TTC549 (cell line): ENCODE measurements at regions not wholly inside any gene's neighbourhood (a gene's known extent, or its start where the extent isn't known, plus 50 kb on each side); places are given as distances from the start of the nearest gene placed in this dataset.

Source experiments
- FAIRE-seq: peaks from 2 replicates; lab custom pipeline; 2012; peaks lifted over from hg19 to GRCh38; lab: Jason Lieb, UNC

DNA sequence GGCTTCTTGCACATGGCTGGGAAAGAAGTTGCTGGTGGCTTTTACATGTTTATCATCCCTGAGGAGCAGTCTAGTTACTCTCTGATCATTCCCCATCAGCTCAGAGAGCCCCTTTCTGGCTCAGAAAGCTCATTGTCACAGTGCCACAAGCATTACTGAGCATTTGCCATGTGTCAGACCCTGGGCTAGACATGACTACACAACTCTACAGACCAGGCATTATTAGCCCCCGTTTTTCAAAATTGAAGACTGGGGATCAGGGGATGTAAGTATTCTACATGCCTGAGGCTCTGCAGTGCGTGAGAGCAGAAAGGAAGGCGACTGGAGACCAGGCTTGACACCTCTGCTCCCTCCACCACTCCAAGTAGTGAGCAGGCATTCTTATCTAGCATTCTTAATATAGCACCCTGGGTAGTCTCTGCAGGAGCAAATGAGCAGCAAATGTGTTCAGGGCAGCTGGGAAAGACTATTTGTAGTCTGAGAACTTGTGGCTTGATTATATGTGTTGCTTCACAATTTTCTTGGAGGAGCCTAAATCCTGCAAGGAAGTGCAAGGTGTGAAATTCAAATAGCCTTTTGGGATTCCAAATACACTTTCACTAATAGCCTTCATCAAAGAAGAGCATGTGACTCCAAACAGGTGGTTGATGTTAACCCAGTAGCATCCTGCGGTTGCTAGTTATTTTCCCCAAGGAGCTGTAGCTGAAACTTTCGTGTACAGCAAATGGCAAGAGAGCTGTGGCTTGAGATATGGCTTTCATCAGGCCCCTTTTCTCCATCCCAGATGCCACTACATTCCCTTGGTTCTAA lies 143.2 kb downstream of the DDX1 start:
- no peak for FAIRE-seq

DNA sequence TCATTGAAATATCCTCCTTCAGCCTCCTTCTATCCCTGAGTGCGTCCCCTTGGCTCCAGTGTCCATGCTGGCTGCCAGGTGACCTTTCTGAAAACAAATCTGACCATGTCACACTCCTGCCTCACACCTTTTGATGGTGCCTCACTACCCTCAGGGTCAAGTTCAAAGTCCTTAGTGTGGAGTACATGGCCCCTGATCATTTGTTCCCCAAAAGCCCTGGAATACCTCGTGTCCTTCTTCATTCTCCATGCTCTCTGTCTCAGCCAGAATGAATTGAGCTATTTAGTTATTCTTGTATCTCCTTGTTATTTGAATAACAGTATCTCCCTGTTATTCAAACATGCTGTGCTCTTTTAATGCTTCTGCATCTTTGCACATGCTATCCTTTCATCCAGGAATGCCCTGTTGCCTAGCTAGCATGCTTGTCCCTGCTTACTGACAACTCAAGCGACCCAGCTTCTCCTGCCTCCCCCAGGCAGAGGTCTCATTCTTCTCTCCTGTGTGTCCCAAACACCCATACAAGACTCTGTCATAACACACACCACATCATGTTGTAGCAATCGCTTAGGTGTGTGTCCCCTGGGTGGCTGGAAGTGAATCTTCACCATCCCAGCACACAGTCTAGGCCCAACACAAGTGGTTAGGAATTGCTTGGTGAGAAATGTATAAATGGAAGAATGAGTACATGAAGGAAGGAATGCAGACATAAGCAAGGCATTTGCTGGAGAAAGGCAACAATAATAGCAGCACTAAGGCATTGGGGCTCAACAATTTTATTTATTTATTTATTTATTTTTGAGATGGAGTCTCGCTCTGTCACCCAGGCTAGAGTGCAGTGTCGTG lies 144.0 kb downstream of the DDX1 start:
- FAIRE-seq = no peak

DNA sequence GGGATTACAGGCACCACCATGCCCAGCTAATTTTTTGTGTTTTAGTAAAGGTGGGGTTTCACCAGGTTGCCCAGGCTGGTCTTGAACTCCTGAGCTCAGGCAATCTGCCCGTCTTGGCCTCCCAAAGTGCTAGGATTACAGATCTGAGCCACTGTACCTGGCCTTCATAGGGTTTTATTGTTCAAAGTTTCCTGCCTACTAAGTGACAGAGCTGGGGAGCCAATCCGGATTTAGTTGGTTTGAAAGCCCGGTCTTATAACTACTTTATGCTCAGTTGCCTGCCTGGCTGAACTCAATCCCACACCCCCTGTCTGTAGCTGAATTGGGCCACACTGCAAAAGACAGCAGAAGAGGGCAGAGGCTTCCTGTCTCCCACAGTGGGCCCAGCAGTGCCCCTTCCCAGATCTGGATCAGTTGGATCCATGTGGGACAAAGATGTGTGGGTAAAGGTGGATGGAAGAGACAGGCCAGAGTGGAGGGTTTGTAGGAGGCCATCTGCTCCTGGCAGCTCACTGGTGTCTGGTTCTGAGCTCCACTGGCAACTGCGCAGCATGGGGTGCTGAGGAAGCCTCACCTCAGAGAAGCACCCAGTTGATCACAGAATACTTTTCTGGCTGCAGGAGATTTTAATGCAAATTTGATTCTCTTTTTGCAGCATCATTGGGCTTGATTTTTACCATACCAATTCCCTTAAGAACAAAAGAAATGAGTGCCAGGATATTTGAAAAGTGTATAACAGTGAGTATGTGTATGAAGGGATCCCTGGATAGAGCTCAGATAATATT lies 144.9 kb downstream of the DDX1 start:
- FAIRE-seq = no peak

DNA sequence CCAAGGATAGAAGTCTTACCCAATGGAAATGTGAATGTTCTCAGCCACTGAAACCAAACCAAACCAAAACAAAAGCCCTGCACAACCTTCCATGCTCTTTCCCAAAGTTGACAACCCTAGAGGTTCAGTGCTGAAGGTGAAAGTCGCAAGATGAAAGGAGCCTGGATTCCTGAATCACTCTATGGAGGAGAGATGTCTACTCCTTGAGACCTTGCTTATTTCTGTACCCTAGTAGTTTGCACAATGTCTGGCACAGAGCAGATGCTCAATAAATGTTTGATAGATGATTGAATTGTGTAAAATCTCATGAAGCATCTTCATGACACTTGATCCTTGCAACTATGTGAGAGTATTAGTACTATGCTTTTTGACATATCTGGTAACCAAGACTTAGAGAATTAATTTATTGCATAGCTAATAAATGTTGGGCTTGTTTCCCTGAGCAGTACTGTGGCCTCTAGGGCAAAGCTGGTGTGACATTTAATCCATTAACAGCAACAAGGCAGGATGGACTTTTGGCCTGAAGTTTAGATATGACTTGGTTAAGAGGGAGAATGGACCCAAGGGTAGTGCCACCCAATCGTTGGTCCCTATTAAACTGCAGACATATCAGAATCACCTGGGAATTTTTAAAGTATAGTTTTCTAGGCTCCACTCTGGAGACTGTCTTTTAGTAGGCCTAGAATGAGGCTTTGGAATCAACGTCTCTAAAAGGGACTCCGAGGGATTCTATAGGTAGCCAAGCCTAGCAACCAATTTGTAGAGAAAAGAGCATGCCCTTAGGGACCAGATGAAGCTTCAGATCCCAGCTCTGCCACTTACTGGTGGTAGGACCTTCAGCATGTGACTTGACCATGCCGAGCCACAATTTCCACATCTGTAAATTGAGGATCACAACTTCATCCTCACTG lies 145.9 kb downstream of the DDX1 start:
- no peak for FAIRE-seq

DNA sequence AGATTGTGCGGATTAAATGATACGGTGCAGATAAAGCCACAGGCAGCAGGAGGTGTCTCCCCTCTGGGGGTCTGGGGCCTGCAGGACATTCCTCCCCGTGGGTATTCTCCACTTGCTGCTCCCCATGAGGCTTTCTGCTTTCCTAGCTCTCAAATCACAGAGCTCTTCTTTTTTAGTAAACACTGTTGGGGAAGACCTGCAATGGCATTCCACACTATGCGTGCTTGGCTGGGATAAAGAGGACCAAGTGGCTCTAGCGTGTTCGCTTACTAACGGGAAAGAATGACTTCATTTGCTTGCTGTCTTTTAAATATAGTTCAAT lies 146.5 kb downstream of the DDX1 start:
- FAIRE-seq = no peak

DNA sequence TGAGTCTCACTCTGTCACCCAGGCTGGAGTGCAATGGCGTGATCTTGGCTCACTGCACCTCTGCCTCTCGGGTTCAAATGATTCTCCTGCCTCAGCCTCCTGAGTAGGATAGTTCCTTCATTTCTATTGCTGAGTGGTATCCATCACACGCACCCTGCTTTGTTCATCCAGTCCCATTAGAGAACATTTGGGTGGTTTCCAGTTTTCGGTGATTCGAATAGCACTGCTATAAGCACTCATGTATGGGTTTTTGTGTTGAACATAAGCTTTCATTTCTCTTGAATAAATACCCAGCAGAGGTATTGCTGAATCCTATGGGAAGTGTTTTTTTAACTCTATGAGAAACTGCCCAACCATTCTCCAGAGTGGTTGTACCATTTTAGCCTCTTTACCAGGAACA lies 147.3 kb downstream of the DDX1 start:
- no peak for FAIRE-seq

DNA sequence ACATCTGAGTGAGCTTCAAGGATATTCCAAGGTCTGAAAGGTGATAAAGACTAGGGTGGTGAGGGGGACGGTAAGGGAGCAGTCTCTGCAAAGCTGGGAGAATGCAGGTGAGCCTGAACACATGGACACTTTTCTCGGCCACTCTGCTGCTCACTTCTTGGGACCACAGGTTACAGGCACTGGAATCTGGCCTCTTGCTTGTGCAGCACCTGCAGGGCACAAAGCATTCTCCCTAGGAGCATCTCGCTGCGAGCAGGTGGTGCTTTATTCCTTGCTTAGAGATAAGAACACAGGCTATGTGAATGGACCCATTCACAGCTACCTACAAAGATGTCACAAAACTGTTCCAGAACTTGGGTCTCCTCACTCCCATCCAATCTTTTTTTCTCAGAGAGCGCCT lies 153.2 kb downstream of the DDX1 start:
- FAIRE-seq = no peak

DNA sequence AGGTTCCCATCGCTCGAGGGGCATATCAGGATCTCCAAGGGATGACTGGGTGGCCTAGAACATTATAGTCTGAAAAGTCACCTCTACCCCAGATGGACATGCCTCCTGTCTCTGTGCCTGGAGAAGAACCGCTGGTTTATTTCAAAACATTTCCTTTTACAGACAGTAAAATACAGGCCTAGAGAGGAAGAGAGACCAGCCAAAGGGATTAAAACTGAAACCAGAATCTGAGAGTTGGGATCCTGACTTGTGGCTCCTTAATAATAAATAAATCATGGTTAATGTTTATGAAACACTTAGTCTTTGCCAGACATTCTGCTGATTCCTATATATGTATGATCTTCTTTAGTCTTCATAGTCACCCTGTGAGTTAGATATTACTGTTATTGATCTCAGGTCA lies 153.7 kb downstream of the DDX1 start:
- no peak for FAIRE-seq

DNA sequence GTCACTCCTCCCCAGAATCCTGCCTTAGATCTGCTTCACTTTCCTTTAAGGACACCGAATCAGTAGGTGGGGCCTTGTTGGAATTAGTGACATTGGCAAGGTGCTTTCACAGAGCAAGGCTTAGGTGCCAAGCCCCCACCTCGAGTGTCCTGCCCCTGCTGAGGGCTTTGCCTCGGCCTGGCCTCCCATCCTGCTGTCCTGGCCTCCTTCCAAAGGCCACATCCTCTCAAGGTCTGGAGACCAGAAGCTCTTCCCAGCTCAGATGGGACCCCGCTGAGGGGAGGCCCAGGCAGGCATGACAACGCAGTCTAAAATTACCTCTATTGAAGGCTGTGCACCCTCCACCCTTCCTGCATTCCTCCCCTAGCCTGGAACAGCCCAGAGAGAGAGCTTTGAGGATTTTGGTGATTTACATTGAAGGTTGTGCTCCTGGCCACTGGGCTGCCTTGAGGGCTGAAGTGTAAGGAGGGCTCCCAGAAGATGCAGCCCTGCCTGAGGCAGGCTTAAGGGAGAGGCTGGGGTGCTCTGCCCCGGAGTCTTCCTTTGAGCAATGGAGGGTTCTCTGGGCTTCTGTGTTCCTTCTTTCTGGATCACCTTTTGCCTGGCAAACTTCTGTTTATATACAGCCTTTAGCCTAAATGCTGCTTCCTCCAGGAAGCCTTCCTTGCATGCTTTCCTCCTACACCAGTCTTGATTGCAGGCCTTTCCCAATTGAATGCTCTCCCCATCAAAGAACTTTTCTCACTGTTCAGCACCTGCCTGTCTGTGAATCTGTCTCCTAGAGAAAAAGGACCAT lies 154.4 kb downstream of the DDX1 start:
- no peak for FAIRE-seq

DNA sequence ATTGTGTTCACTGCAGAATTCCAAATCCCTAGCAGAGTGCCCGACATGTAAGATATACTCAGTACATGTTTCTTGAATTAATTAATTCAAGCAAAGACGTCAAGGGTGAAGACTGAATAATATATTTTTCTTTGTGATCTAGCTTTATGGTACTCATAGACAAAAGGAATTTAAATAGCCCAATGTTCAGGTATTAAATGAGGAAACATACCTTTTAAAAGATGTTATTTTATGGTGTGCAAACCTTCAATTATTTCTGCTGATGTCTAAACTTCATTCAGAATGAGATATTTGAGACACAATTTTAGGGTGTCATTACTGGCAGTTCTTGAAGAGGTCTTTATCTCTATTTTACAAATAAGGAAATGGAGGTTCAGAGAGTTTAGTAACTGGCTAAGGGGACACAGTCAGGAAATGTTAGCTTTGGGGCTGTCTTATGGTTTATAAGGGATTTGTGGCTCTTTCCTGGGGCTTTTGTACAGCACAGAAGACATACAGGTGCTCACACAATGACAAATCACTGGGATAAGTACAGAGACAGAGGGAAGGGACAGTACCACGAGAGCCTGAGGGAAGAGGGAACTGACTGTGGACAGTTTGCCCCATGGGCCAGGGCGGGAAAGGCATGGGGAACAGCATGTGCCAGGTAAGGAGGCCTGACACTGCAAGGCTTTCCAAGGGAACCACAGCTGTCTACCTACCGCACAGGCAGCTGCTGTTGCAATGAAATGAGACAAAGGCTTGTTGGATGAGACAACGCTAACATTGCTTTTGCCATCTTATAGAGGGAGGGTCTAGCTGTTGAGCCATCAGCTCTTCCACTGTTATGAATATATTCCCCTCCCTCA lies 155.3 kb downstream of the DDX1 start:
- FAIRE-seq = no peak

DNA sequence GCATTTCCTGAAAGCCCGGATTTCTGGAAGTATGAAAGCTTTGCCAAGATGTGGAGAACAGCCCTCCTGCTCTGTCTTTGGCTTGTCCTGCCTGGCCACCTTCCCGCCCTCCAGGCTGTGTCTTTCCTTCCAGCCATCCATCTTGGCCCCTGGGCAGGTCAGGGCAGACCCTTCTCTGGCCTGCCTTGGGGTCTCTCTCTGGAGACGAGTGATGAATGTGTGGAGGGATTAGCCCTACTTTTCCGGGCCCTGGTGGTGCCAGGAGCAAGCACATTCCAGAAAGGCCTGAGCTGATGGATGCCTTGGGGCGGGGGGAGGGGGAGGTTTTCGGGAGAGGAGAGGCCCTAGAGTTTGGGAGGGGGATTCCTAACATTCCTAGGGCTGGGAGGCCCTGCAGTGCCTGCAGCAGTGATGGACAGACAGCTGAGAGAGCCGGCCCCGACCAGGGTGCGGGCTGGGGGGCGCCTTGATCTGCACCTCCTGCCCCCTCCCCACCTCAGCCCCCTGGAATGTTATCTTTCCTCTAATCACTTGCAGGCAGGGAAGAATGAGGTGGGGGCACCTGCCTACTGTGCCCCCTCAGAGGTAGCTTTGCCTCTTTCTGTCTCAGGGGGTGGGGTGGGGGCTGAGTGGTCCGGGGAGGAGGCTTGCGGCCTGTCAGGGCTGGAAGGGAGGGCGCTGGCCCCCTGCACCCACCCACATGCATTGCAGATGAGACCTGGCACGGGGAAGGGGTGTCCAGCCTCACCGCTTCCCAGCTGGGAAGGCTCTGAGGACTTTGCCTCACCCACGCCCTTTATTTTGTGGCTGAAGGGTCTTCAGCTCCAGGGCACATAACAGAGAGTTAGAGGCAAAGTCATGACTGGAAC lies 156.2 kb downstream of the DDX1 start:
- no peak for FAIRE-seq

DNA sequence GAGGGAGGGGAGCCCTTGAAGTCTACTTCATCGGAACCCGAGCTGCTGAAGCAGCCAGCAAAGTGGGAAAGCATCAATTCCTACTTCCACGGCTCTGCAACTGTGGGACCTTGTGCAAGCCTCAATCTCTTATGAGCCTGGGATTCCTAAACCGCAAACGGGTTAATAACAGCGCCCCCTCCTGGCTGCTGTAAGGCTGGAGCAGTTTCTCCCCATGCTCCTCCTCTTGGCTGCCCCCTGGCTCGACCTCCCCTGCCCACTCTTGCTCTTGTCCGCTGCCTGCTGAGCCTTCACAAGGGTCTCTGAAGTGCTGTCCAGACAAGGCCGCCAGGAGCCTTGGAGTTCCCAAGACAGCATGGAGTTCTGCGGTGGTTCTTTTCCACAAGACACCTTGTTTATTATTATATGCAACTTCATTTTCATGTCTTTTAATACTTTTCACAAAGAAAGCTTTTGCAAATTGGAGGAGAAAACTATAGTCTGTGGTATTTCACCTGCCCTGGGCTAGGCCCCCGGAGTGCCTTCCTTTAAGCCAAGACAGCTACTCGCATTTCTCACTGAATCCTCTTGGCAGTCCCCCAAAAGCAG lies 157.2 kb downstream of the DDX1 start:
- no peak for FAIRE-seq

DNA sequence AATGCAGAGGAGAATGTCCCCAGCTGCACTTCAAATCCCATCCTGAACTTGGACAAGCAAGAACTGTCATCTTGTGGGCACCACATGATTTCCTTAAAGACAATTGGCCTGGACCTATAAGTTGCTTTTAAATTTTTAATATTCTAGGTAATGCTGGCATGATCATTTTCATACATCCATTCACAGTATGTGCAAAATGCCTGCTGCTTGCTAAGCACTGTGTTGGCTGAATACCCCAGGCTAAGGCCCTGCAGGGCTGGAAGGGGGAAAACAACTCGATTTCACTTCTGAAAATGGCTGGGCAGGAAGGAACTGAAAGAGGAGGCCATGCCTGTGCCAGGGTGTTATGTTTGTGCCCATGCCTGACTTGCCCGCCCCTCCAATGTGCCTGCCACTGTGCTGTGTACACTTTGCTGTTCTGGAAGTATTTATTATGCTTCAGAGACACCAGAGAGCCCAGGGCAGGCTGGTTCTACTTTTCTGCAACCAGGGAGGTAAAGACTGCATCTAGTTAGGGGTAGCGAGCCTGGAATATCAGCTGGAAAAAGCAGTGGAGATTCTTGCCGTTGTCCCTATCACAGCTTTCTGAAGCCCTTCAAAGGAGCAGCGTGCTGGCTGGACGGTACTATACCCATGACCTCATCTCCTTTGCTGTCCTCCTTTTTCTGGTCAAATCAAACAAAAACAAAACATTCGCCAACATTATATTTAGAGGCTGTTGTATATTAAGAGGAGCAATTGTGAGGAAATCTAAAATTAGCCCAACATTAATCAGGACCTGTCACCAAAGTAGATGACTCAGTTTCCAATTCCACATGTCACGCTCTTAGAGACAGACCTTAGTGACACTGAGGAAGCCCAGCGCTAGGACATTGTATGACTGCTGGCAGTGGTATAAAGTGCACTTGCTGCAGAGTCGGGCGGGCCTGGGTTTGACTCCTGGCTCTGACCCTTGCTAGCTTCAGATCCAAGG lies 158.1 kb downstream of the DDX1 start:
- no peak for FAIRE-seq

DNA sequence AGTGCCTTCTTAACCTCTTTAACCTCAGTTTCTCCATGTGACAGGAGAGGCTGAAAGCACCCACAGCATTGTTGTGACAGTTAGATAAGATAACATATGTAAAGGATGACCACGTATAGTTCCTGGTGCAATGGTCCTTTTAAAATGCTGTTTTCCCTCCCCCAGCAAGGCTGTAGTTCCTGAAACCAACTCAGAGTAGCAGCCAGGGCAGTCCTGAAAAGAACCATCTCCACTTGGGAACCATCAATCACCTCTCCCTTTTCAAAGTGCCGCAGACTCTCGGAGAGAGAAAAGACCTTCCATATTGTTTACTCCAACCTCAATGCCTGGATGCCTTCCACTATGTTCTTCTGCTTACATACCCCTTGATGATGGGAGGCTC lies 158.8 kb downstream of the DDX1 start:
- FAIRE-seq = no peak

DNA sequence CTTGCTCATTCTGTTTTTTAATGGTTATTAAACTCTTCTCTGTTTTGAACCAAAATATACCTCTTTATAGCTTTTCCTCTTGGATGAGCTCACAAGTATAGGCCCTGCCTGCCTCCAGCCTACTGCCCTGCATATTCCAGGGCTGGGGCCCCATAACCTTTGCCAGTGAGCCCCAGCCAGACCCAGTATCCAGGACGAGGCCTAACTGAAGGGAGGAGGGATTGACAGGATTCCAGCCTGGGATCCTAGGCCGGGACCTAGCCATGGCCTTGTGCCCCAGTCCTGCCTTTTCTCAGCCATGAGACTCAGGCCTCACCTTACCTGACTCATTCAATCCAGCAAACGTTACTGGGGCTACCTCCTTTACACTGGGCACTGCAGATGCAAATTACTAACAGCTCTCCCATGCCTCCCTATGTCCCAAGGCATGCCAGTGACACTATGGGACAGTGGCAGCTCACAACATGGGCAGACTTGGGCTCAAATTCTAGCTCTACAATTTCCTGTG lies 159.2 kb downstream of the DDX1 start:
- FAIRE-seq = no peak

DNA sequence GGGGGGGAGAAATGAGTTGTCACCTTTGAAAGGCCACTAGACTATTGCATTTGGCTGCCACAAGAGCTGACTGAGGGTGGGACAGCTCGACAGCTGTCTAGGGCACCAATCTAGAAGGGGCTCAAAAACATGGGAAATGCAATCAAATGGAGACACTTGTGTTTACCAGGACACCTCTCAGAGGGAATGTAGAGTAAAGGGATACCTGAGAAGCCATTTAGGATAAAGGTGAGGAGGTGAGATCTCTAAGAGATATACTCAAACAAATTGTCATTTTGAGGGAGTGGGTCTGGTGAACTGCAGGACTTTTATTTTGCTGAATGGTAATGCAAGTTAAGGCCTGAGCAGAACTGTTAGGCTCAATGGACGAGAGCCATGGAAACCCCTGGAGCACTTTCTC lies 159.8 kb downstream of the DDX1 start:
- FAIRE-seq = no peak

DNA sequence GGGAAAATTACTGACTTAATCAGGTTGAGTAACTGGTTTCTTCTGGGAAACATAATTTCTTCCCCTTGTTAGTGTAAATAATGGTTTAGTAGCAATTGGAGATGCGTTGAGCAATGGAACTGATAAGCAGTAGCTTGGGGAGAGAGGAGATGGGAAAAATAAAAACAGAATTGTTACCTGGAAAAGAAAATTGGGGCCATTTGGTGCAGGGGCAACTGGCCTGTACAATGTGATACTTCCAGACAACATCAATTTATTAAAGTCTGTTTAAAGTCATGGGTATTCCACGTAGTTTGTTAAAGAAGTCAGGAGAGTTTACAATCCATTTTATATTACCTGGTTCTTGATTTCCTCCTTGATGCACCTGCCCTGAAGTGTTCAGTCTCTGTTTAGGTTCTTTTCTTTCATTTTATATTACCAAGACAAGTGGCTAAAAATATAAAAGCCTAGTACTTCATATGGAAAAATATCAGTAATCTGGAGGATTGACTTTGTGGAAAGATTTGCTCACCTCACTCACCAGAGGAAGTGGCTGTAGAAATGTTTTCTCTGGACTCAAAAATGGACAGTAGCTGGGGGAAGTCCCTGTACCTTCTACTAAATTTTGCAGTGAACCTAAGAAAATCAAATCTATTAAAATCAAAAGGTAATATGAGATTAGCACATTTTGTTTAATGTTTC lies 161.0 kb downstream of the DDX1 start:
- FAIRE-seq = no peak
